GM23338 (cell line): ENCODE measurements at regions not wholly inside any gene's neighbourhood (a gene's known extent, or its start where the extent isn't known, plus 50 kb on each side); places are given as distances from the start of the nearest gene placed in this dataset.

ENCODE experiments used
- ATAC-seq: fragments of 200-7000 bp; cut with Tn5 transposase; 3 replicates; pipeline ENCODE4 v1.9.1; 2020
- DNase-seq: peaks from one replicate; pipeline ENCODE4 v3.0.0-alpha.2; 2015; ENCODE audit warnings: low spot score
- H2AFZ ChIP-seq: fragments of 200-600 bp; sonication (generic); 2 replicates; pipeline ENCODE4 v1.8.0; 2016; ENCODE audit warnings: antibody characterized with exemption, mild to moderate bottlenecking, moderate library complexity
- H3F3A ChIP-seq: fragments of 200-600 bp; sonication (generic); replicated peaks from 2 replicates; pipeline ENCODE4 v1.8.0; 2017; ENCODE audit warnings: antibody characterized with exemption, mixed run types, low read depth
- H3K27ac ChIP-seq: fragments of 200-600 bp; sonication (generic); 2 replicates; pipeline ENCODE4 v1.6.1; 2016; ENCODE audit warnings: low read depth
- H3K27me3 ChIP-seq: fragments of 200-600 bp; sonication (generic); 2 replicates; pipeline ENCODE4 v1.8.0; 2016; ENCODE audit warnings: mild to moderate bottlenecking, mixed run types, moderate library complexity; ENCODE audit not compliant: insufficient read depth
- H3K36me3 ChIP-seq: fragments of 200-600 bp; sonication (generic); 2 replicates; pipeline ENCODE4 v1.8.0; 2016; ENCODE audit warnings: mild to moderate bottlenecking; ENCODE audit not compliant: insufficient read depth
- H3K4me1 ChIP-seq: fragments of 200-600 bp; sonication (generic); 2 replicates; pipeline ENCODE4 v1.8.0; 2016; ENCODE audit warnings: mild to moderate bottlenecking, moderate library complexity; ENCODE audit not compliant: insufficient read depth
- H3K4me2 ChIP-seq: fragments of 200-600 bp; sonication (generic); 2 replicates; pipeline ENCODE4 v1.7.1; 2017; ENCODE audit warnings: mixed run types
- H3K4me3 ChIP-seq: fragments of 200-600 bp; sonication (generic); 2 replicates; pipeline ENCODE4 v1.6.1; 2016; ENCODE audit warnings: mixed run types
- H3K79me2 ChIP-seq: fragments of 200-600 bp; sonication (generic); replicated peaks from 2 replicates; pipeline ENCODE4 v1.8.0; 2017; ENCODE audit warnings: mild to moderate bottlenecking; ENCODE audit not compliant: insufficient read depth
- H3K9me2 ChIP-seq: fragments of 200-600 bp; sonication (generic); 2 replicates; pipeline ENCODE4 v1.8.0; 2017; ENCODE audit not compliant: insufficient read depth
- H4K20me1 ChIP-seq: fragments of 200-600 bp; sonication (generic); replicated peaks from 2 replicates; pipeline ENCODE4 v1.8.0; 2017; ENCODE audit warnings: mild to moderate bottlenecking; ENCODE audit not compliant: insufficient read depth
- H3K27ac Mint-ChIP-seq: 2 replicates; pipeline ENCODE4 v1.8.0; 2020; ENCODE audit warnings: inconsistent platforms, mild to moderate bottlenecking, moderate library complexity, mixed read lengths
- H3K27me3 Mint-ChIP-seq: 3 replicates; pipeline ENCODE4 v1.8.0; 2022; ENCODE audit warnings: low read depth, mild to moderate bottlenecking, moderate library complexity, mixed read lengths, inconsistent platforms; ENCODE audit not compliant: insufficient read depth, poor library complexity
- H3K36me3 Mint-ChIP-seq: 3 replicates; pipeline ENCODE4 v1.8.0; 2021; ENCODE audit warnings: low read depth, mild to moderate bottlenecking, inconsistent platforms, moderate library complexity, mixed read lengths
- H3K4me1 Mint-ChIP-seq: 3 replicates; pipeline ENCODE4 v1.8.0; 2020; ENCODE audit warnings: mild to moderate bottlenecking, inconsistent platforms, mixed read lengths
- H3K4me3 Mint-ChIP-seq: 3 replicates; pipeline ENCODE4 v1.8.0; 2021; ENCODE audit warnings: moderate library complexity, mild to moderate bottlenecking, inconsistent platforms, mixed read lengths
- H3K9me3 Mint-ChIP-seq: 3 replicates; pipeline ENCODE4 v1.8.0; 2020; ENCODE audit warnings: moderate library complexity, mild to moderate bottlenecking, inconsistent platforms, mixed read lengths
- CREB1 ChIP-seq: fragments of 250-450 bp; sonication (Bioruptor Pico); IDR thresholded peaks from 2 replicates; pipeline ENCODE4 v1.5.0; 2020; ENCODE audit warnings: low read depth, mild to moderate bottlenecking, moderate library complexity
- CTCF ChIP-seq, 2 experiments: fragments of 200-600 bp in 1 of 2; sonication (generic) in 1 of 2; conservative IDR thresholded peaks; 2 replicates each; pipeline versions ENCODE4 v1.5.1 to v1.6.1; 2016 to 2017; ENCODE audit warnings: antibody characterized with exemption in 2 of 2, low read depth in 2 of 2, mild to moderate bottlenecking in 2 of 2, moderate library complexity in 1 of 2
- ETS1 ChIP-seq: IDR thresholded peaks from 2 replicates; pipeline ENCODE4 v1.6.1; 2016; ENCODE audit warnings: antibody characterized with exemption
- EZH2 ChIP-seq: fragments of 200-600 bp; sonication (generic); IDR thresholded peaks from one replicate; pipeline ENCODE4 v1.8.0; 2017; ENCODE audit warnings: antibody characterized with exemption, mild to moderate bottlenecking, low read depth; ENCODE audit not compliant: unreplicated experiment
- EZH2phosphoT487 ChIP-seq: fragments of 200-600 bp; sonication (generic); IDR thresholded peaks from one replicate; pipeline ENCODE4 v1.8.1; 2018; ENCODE audit warnings: antibody characterized with exemption; ENCODE audit not compliant: unreplicated experiment
- JUNB ChIP-seq: IDR thresholded peaks from one replicate; pipeline ENCODE4 v1.6.1; 2016; ENCODE audit warnings: antibody characterized with exemption; ENCODE audit not compliant: unreplicated experiment
- NANOG ChIP-seq: IDR thresholded peaks from 2 replicates; pipeline ENCODE4 v1.6.1; 2016; ENCODE audit warnings: antibody characterized with exemption, borderline replicate concordance
- POLR2AphosphoS5 ChIP-seq: IDR thresholded peaks from 2 replicates; pipeline ENCODE4 v1.6.1; 2016; ENCODE audit warnings: antibody characterized with exemption, low read depth
- REST ChIP-seq: IDR thresholded peaks from one replicate; pipeline ENCODE4 v1.6.1; 2018; ENCODE audit warnings: antibody characterized with exemption; ENCODE audit not compliant: unreplicated experiment
- STAT1 ChIP-seq: IDR thresholded peaks from one replicate; pipeline ENCODE4 v1.6.1; 2016; ENCODE audit warnings: antibody characterized with exemption; ENCODE audit not compliant: unreplicated experiment
- ZNF114 ChIP-seq: fragments of 250-450 bp; sonication (Bioruptor Pico); IDR thresholded peaks from 2 replicates; pipeline ENCODE4 v1.5.0; 2020; ENCODE audit warnings: mild to moderate bottlenecking, moderate library complexity
- ZNF331 ChIP-seq: fragments of 250-450 bp; sonication (Bioruptor Pico); IDR thresholded peaks from 2 replicates; pipeline ENCODE4 v1.5.0; 2020; ENCODE audit warnings: low read depth, mild to moderate bottlenecking, moderate library complexity
- ZNF462 ChIP-seq: fragments of 250-450 bp; sonication (Bioruptor Pico); IDR thresholded peaks from 2 replicates; pipeline ENCODE4 v1.5.0; 2020; ENCODE audit warnings: mild to moderate bottlenecking, moderate library complexity

- no peaks in the 10 kb centered on the region for H4K20me1 ChIP-seq
- ATAC-seq (no peak), DNase-seq (no peak)
- Mint-ChIP-seq H3K4me1 (peaks cover 2% of the 10 kb centered on the region; the same call in 2 of the 3 replicates), H3K9me3 (peaks cover 23% of the 10 kb centered on the region), H3K36me3 (0 out of 3 replicates have a peak, but pooled peaks cover 4% of the 10 kb centered on the region), H3K4me3 (no peak overlapping the region), H3K27ac (no peak overlapping the region), H3K27me3 (no peaks in the 10 kb centered on the region)
- H3K27ac ChIP-seq, result no peak overlapping the region
- no peak overlapping the region for H2AFZ ChIP-seq
- H3K4me2 ChIP-seq, result no peak overlapping the region
- no peaks in the 10 kb centered on the region for H3K9me2 ChIP-seq
- H3K4me3 ChIP-seq, result no peak overlapping the region
- no peaks in the 10 kb centered on the region for H3K27me3 ChIP-seq
- no peaks in the 10 kb centered on the region for H3K4me1 ChIP-seq
- TF ChIP-seq NANOG (no peak), ZNF331 (CRISPR knock-in tag) (no peak), ZNF114 (CRISPR knock-in tag) (no peak), JUNB (no peak), ETS1 (no peak), CREB1 (CRISPR knock-in tag) (no peak), POLR2AphosphoS5 (no peak), ZNF462 (CRISPR knock-in tag) (no peak), STAT1 (no peak), REST (no peak), EZH2phosphoT487 (no peak), EZH2 (no peak), CTCF (conservative IDR thresholded peaks at IDR 0.05; ENCODE audit: low read depth in 2 of 2) (no peak)
- H3F3A ChIP-seq, result no peaks in the 10 kb centered on the region
- no peaks in the 10 kb centered on the region for H3K79me2 ChIP-seq
- H3K36me3 ChIP-seq, result no peaks in the 10 kb centered on the region
Measured at GRCh38 chr5:40441733-40442132, 238.0 kb upstream of the PTGER4 start.
